ENCODE measurements at regions not wholly inside any gene's neighbourhood (a gene's known extent, or its start where the extent isn't known, plus 50 kb on each side); places are given as distances from the start of the nearest gene placed in this dataset.

GRCh38 chr1:185406006-185406690 lies 89.1 kb upstream of the IVNS1ABP start:
- Histone ChIP-seq H3K27me3 (ENCODE audit: low read depth) (no peaks in the 10 kb centered on the region), H3K4me1 (no peaks in the 10 kb centered on the region), H3K4me3 (no peak overlapping the region), H3K27ac (no peak overlapping the region), H3K9me3 (no peaks in the 10 kb centered on the region), H3K36me3 (no peaks in the 10 kb centered on the region)
- intact Hi-C loops (cut with DNase I): no loop called here
- ATAC-seq: no peak
- no peak for DNase-seq
- TF ChIP-seq, protein P1, sequence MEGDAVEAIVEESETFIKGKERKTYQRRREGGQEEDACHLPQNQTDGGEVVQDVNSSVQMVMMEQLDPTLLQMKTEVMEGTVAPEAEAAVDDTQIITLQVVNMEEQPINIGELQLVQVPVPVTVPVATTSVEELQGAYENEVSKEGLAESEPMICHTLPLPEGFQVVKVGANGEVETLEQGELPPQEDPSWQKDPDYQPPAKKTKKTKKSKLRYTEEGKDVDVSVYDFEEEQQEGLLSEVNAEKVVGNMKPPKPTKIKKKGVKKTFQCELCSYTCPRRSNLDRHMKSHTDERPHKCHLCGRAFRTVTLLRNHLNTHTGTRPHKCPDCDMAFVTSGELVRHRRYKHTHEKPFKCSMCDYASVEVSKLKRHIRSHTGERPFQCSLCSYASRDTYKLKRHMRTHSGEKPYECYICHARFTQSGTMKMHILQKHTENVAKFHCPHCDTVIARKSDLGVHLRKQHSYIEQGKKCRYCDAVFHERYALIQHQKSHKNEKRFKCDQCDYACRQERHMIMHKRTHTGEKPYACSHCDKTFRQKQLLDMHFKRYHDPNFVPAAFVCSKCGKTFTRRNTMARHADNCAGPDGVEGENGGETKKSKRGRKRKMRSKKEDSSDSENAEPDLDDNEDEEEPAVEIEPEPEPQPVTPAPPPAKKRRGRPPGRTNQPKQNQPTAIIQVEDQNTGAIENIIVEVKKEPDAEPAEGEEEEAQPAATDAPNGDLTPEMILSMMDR (IDR thresholded peaks at IDR 0.05): no peak

- H3K4me3 ChIP-seq: no peak overlapping the region
- TF ChIP-seq, protein P1 (IDR thresholded peaks at IDR 0.05): no peak
Observed at GRCh38 chr1:185404907-185405568, 88.0 kb upstream of the IVNS1ABP start.

DNA sequence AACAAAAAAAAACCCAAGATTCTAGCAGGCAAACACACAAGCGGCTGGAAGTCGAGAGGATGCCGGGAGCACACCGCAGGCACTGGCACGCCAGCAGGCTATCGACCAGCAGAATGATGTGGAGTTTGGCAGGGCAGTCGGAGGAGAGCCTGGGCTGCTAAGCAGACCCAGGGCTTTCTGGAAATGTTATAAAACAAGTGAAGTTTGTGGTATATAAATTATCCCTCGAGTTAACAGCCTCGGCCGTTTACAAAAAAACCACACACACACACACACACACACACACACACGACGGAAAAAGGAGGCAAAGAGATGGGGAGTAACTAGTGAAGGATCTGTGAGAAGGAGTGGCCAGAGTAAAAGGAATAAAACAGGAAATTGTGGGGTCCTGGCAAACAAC lies 87.2 kb upstream of the IVNS1ABP start:
- TF ChIP-seq, protein P1 (IDR thresholded peaks at IDR 0.05): no peak

More at GRCh38 chr1:185404907-185405568, 88.0 kb upstream of the IVNS1ABP start:
- no peaks in the 10 kb centered on the region for H3K9me3 ChIP-seq
- DNase-seq: no peak
- H3K27ac ChIP-seq: no peak overlapping the region
- no peaks in the 10 kb centered on the region for H3K4me1 ChIP-seq
- no peaks in the 10 kb centered on the region for H3K36me3 ChIP-seq
- no peaks in the 10 kb centered on the region for H3K27me3 ChIP-seq (ENCODE audit: low read depth)
- intact Hi-C loops (cut with DNase I): no loop called here
- ATAC-seq: no peak

GRCh38 chr1:185402930-185403329 lies 85.9 kb upstream of the IVNS1ABP start:
- H3K36me3 ChIP-seq: no peaks in the 10 kb centered on the region
- intact Hi-C loops (cut with DNase I): no loop called here
- no peaks in the 10 kb centered on the region for H3K27me3 ChIP-seq (ENCODE audit: low read depth)
- DNase-seq: peak; percentile 46
- no peaks in the 10 kb centered on the region for H3K9me3 ChIP-seq
- no peak overlapping the region for H3K4me3 ChIP-seq
- TF ChIP-seq, protein P1 (IDR thresholded peaks at IDR 0.05): no peak
- peak; percentile 59 to 79 for ATAC-seq
- H3K27ac ChIP-seq: no peak overlapping the region
- no peaks in the 10 kb centered on the region for H3K4me1 ChIP-seq

More for the DNA sequence above, 87.2 kb upstream of the IVNS1ABP start:
- DNase-seq: no peak
- Histone ChIP-seq H3K9me3 (no peaks in the 10 kb centered on the region), H3K36me3 (no peaks in the 10 kb centered on the region), H3K27me3 (ENCODE audit: low read depth) (no peaks in the 10 kb centered on the region), H3K4me1 (no peaks in the 10 kb centered on the region), H3K4me3 (no peak overlapping the region), H3K27ac (no peak overlapping the region)
- intact Hi-C loops (cut with DNase I): no loop called here
- no peak for ATAC-seq

DNA sequence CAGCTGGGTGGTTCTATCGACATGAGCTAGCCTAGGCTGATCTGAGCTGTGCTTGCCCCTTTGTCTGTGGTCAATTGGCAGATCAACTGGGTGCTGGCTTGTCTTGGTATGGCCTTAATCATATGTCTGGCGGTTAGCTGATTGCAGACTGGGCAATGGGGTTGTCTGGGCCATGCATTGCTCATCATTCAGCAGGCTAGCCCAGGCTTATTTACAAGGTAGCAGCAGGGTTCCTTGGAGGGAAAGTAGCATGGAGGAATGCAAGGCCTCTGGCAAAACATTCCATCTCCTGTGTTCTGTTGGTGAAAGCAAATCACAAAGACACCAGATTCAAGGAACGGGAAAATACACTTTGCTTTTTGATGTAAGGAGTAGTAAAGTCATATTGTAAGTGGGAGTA lies 84.0 kb upstream of the IVNS1ABP start:
- Histone ChIP-seq H3K36me3 (no peaks in the 10 kb centered on the region), H3K9me3 (no peaks in the 10 kb centered on the region), H3K27ac (no peak overlapping the region), H3K4me1 (no peaks in the 10 kb centered on the region), H3K4me3 (no peak overlapping the region), H3K27me3 (ENCODE audit: low read depth) (no peaks in the 10 kb centered on the region)
- TF ChIP-seq, protein P1 (IDR thresholded peaks at IDR 0.05): no peak
- DNase-seq (no peak), ATAC-seq (no peak)
- intact Hi-C loops (cut with DNase I): no loop called here

All from lower lobe of right lung (tissue), 2 donors.